ENCODE measurements at regions not wholly inside any gene's neighbourhood (a gene's known extent, or its start where the extent isn't known, plus 50 kb on each side); places are given as distances from the start of the nearest gene placed in this dataset.

GRCh38 chr5:22998362-22998761 lies 145.2 kb upstream of the CDH12 start:
- TF ChIP-seq MAX (IDR thresholded peaks at IDR 0.05; ENCODE audit: insufficient read depth, insufficient read length) (no peak), POLR2A (IDR thresholded peaks at IDR 0.05; ENCODE audit: low read depth, low read length) (no peak), CTCF (IDR thresholded peaks at IDR 0.05; ENCODE audit: extremely low read depth in 1 of 2, insufficient read depth in 1 of 2, low read depth in 1 of 2, low read length in 2 of 2) (no peak), EZH2 (IDR thresholded peaks at IDR 0.05; ENCODE audit: borderline replicate concordance, low read depth, low read length, severe bottlenecking) (no peak), POLR2AphosphoS5 (IDR thresholded peaks at IDR 0.05; ENCODE audit: insufficient read depth, low read depth, low read length) (no peak), JUN (IDR thresholded peaks at IDR 0.05; ENCODE audit: borderline replicate concordance, insufficient read depth, insufficient read length, low read depth) (no peak), MYC (IDR thresholded peaks at IDR 0.05; ENCODE audit: low read depth, low read length) (no peak)
